ENCODE measurements at regions not wholly inside any gene's neighbourhood (a gene's known extent, or its start where the extent isn't known, plus 50 kb on each side); places are given as distances from the start of the nearest gene placed in this dataset.

DNA sequence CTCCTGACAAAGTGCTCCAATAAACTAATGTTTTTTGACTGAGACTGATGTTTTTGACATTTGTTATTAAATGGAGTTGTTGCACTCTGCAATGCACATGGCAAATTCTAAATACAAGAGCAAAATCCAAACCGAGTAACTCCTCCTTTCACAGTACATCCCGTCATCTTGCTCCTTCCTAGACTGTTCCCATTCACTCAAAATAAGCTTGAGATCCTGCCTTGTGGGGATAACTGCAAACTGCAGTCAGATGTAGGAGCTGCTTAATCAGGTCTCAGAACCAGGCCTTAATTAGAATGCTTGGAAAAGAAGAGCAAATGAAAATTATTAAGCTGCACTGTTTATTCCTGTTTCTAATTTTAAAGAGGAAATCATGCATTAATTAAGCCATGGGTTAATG lies 134.8 kb upstream of the SPRY2 start:
- H3K27ac ChIP-seq (ENCODE audit: low read depth, low read length): no peak overlapping the region
- H3K36me3 ChIP-seq (ENCODE audit: control insufficient read depth in 3 of 3, insufficient read depth in 3 of 3, low read length in 3 of 3): no peaks in the 10 kb centered on the region
- H3K9me3 ChIP-seq (ENCODE audit: control insufficient read depth in 3 of 3, low read length in 3 of 3): no peaks in the 10 kb centered on the region
- no peaks in the 10 kb centered on the region for H3K27me3 ChIP-seq (ENCODE audit: control insufficient read depth in 3 of 3, insufficient read depth in 3 of 3, low read length in 3 of 3)
- H3K9ac ChIP-seq (ENCODE audit: low read depth in 1 of 3, low read length in 3 of 3): no peak overlapping the region
- no peak overlapping the region for H3K4me3 ChIP-seq (ENCODE audit: low read length in 3 of 3)
- H3K4me1 ChIP-seq (ENCODE audit: control insufficient read depth in 3 of 3, insufficient read depth in 3 of 3, low read length in 3 of 3): peaks cover under 1 to 4% (median 3%) of the 10 kb centered on the region in 3 donors

DNA sequence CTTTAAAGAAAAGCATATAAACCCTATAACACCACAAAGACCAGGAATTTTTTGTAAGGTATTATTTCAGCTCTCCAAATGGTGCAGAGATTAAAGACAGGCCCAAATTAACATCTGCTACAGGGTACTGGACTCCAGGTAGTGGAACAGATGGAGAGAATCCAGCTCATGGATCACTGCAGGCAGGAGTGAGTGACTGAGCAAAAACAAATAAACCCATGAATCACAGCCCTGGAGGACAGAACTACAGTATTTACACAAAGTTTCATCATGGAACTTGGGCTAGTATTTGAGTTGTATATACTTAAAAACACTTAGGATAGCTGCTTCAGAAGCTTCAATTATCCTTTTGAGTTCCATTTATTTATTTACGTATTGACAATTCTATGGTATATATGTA lies 132.8 kb upstream of the SPRY2 start:
- Histone ChIP-seq H3K4me1 (ENCODE audit: control insufficient read depth in 3 of 3, insufficient read depth in 3 of 3, low read length in 3 of 3) (peaks cover 10 to 18% (median 15%) of the 10 kb centered on the region in 3 donors), H3K36me3 (ENCODE audit: control insufficient read depth in 3 of 3, insufficient read depth in 3 of 3, low read length in 3 of 3) (no peaks in the 10 kb centered on the region), H3K9ac (ENCODE audit: low read depth in 1 of 3, low read length in 3 of 3) (no peak overlapping the region), H3K9me3 (ENCODE audit: control insufficient read depth in 3 of 3, low read length in 3 of 3) (no peaks in the 10 kb centered on the region), H3K27me3 (ENCODE audit: control insufficient read depth in 3 of 3, insufficient read depth in 3 of 3, low read length in 3 of 3) (no peaks in the 10 kb centered on the region), H3K4me3 (ENCODE audit: low read length in 3 of 3) (no peak overlapping the region), H3K27ac (ENCODE audit: low read depth, low read length) (no peak overlapping the region)

DNA sequence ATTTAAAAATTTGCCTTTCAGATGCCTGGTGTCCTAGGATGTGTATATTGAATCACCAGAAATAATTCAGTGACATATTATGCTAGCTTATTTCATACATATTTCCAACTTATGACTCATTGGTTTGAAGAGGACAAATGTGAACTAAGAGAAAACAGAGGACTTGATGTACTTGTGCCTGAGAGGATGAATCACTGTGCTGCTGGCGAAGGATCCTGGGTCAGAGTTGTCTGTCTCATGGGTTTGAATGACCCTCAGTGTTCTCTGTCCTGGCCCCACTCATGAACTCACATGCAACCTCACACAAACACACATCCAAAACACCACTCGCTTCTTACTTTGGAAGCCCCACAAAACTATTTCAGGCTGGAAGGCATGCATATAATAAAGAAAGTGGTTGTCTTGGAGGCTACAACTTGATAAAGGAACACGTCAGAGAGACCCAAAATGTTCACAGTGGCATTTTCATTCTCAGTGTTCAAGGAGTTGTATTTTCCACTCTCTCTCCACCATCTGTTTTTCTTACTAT lies 129.0 kb upstream of the SPRY2 start:
- H3K9me3 ChIP-seq (ENCODE audit: control insufficient read depth in 3 of 3, low read length in 3 of 3): no peaks in the 10 kb centered on the region
- no peak overlapping the region for H3K9ac ChIP-seq (ENCODE audit: low read depth in 1 of 3, low read length in 3 of 3)

DNA sequence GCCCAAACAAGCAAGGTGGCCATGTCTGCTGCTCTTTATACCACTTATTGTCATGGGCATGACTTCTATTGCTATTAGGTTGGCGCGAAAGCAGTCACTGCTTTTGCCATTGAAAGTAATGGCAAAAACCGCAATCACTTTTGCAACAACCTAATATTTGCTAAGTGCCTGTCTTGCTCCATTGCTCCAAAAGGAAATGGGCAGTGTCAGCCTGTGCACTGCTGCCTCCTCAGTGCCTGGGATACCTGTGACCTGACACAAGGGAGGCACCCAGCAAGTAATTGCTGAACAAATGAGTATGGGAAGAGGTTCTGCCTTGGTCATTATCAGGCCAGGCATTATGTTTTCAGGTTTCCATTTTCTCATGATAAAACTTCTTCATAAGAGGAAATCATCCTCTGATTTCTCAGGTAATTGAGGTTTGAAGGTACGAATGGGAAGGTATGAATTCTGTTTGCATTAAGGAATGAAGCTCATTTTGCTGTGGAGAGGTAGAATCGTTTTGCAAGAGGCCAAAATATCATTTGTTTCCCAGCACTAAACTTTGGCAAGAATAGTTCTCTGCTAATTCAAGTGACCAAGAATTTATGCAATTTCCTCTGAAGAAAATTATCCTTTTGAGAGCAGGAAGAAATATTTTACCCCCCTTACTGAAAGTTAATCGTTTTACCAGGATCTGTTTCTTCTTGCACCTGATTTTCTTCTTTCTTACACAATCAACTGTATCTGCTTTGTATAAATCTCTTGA lies 128.4 kb upstream of the SPRY2 start:
- H3K4me3 ChIP-seq (ENCODE audit: low read length in 3 of 3): peak overlapping the region in 1 of 3 donors; percentile 34
- H3K9ac ChIP-seq (ENCODE audit: low read depth in 1 of 3, low read length in 3 of 3): no peak overlapping the region
- H3K9me3 ChIP-seq (ENCODE audit: control insufficient read depth in 3 of 3, low read length in 3 of 3): no peaks in the 10 kb centered on the region
- peaks cover 10 to 18% (median 15%) of the 10 kb centered on the region in 3 donors for H3K4me1 ChIP-seq (ENCODE audit: control insufficient read depth in 3 of 3, insufficient read depth in 3 of 3, low read length in 3 of 3)
- H3K36me3 ChIP-seq (ENCODE audit: control insufficient read depth in 3 of 3, insufficient read depth in 3 of 3, low read length in 3 of 3): no peaks in the 10 kb centered on the region
- H3K27me3 ChIP-seq (ENCODE audit: control insufficient read depth in 3 of 3, insufficient read depth in 3 of 3, low read length in 3 of 3): no peaks in the 10 kb centered on the region
- peak overlapping the region; percentile 72 for H3K27ac ChIP-seq (ENCODE audit: low read depth, low read length)

More for the DNA sequence above, 129.0 kb upstream of the SPRY2 start:
- Histone ChIP-seq H3K4me3 (ENCODE audit: low read length in 3 of 3) (peak overlapping the region in 1 of 3 donors; percentile 4), H3K4me1 (ENCODE audit: control insufficient read depth in 3 of 3, insufficient read depth in 3 of 3, low read length in 3 of 3) (peaks cover 10 to 18% (median 15%) of the 10 kb centered on the region in 3 donors), H3K27ac (ENCODE audit: low read depth, low read length) (peak overlapping the region; percentile 72), H3K27me3 (ENCODE audit: control insufficient read depth in 3 of 3, insufficient read depth in 3 of 3, low read length in 3 of 3) (no peaks in the 10 kb centered on the region), H3K36me3 (ENCODE audit: control insufficient read depth in 3 of 3, insufficient read depth in 3 of 3, low read length in 3 of 3) (no peaks in the 10 kb centered on the region)

DNA sequence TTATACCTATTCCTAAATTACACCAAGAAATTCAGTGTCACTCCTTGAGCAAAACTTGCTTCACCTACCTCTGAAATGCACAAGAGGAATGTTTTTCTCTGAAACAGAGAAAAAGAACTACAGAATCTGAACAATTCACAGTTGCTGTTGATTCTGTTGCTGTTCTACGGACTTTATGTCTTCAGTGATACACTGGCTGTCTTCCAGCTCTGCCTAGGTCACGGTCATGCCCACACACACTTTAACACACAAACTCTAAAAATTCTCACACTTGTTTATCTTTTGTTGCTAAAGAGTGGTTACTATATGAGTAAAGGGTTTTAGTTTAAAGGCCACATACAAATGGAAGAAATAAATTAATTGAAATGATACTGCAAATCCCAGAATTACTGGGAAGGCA lies 124.4 kb upstream of the SPRY2 start:
- H3K9me3 ChIP-seq (ENCODE audit: control insufficient read depth in 3 of 3, low read length in 3 of 3): no peaks in the 10 kb centered on the region
- H3K27ac ChIP-seq (ENCODE audit: low read depth, low read length): no peak overlapping the region
- H3K9ac ChIP-seq (ENCODE audit: low read depth in 1 of 3, low read length in 3 of 3): no peak overlapping the region
- no peaks in the 10 kb centered on the region for H3K36me3 ChIP-seq (ENCODE audit: control insufficient read depth in 3 of 3, insufficient read depth in 3 of 3, low read length in 3 of 3)
- H3K4me1 ChIP-seq (ENCODE audit: control insufficient read depth in 3 of 3, insufficient read depth in 3 of 3, low read length in 3 of 3): peaks cover 6 to 15% (median 14%) of the 10 kb centered on the region in 3 donors
- no peaks in the 10 kb centered on the region for H3K27me3 ChIP-seq (ENCODE audit: control insufficient read depth in 3 of 3, insufficient read depth in 3 of 3, low read length in 3 of 3)
- H3K4me3 ChIP-seq (ENCODE audit: low read length in 3 of 3): no peak overlapping the region

DNA sequence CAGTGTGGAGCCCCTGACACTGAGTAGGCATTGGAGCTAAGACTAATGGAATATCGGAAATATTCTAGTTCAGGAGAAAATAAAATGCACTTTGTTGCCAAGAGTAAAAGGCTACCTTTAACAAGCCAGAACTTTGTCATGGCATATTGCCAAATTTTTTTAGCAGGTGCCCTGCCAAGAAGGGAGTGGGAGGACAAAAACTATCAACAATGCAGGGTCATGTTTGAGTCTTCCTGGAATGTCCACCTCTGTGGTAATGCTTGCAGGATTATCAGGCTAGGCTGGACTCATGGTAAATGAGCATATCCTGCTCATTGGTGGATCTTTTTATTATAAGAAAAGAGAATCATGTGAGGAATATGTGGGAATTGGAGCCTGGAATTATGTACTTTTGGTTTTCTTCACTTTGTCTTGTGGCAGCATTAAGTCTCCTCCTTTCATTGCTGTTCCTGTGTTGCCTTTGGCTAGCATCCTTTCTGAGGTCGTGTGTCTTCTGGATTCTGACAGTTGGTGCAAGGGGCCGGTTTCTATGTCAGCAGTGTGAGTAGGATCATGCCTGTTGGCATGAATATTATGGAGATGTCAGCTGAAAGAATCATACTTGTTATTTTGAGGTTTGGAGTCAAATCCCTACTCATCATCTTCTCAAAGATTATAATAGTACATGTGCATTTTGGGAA lies 122.9 kb upstream of the SPRY2 start:
- no peaks in the 10 kb centered on the region for H3K9me3 ChIP-seq (ENCODE audit: control insufficient read depth in 3 of 3, low read length in 3 of 3)
- H3K27me3 ChIP-seq (ENCODE audit: control insufficient read depth in 3 of 3, insufficient read depth in 3 of 3, low read length in 3 of 3): no peaks in the 10 kb centered on the region
- peaks cover under 1 to 4% (median under 1%) of the 10 kb centered on the region in 3 donors for H3K4me1 ChIP-seq (ENCODE audit: control insufficient read depth in 3 of 3, insufficient read depth in 3 of 3, low read length in 3 of 3)
- H3K27ac ChIP-seq (ENCODE audit: low read depth, low read length): no peak overlapping the region
- no peak overlapping the region for H3K4me3 ChIP-seq (ENCODE audit: low read length in 3 of 3)
- no peak overlapping the region for H3K9ac ChIP-seq (ENCODE audit: low read depth in 1 of 3, low read length in 3 of 3)
- H3K36me3 ChIP-seq (ENCODE audit: control insufficient read depth in 3 of 3, insufficient read depth in 3 of 3, low read length in 3 of 3): no peaks in the 10 kb centered on the region

DNA sequence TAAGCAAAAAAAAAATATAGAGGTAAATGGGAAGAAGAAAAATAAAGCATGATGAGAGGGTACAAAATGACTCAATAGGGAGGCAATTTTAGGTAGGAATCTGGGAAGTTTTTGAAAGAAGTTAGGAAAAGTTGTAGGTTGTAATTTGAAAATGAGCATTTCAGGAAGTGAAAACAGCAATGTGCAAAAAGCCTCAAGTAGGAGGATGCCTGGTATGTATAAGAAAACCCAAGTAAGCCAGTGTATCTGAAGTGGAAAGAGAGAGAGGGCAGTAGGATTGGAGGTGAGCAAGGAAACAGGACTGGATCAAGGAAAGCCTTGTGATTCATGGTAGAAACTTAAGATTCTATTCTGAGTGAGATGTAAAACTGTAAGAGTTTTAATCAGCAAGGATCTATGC lies 121.6 kb upstream of the SPRY2 start:
- peaks cover 0 to 3% (median 0%) of the 10 kb centered on the region in 3 donors for H3K4me1 ChIP-seq (ENCODE audit: control insufficient read depth in 3 of 3, insufficient read depth in 3 of 3, low read length in 3 of 3)

DNA sequence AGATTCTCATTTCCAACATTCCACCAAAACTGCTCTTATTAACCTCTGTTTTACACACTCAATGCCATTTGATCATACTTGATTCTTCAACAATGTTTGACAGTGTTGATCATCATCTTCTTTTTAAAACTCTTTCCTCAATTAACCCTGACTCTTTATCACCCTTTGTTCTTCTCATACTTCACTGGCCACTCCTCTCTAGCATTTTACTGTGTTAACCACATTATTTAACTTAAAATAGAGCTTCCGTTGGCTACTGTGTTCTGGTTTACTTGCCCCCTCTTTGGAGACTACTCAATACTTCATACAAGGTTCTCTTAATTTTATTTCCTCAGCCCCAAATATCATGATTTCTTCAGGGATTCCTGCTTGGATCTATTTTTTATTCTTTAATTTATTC lies 121.1 kb upstream of the SPRY2 start:
- H3K9ac ChIP-seq (ENCODE audit: low read depth in 1 of 3, low read length in 3 of 3): no peak overlapping the region
- no peaks in the 10 kb centered on the region for H3K9me3 ChIP-seq (ENCODE audit: control insufficient read depth in 3 of 3, low read length in 3 of 3)
- no peak overlapping the region for H3K4me3 ChIP-seq (ENCODE audit: low read length in 3 of 3)
- no peaks in the 10 kb centered on the region for H3K36me3 ChIP-seq (ENCODE audit: control insufficient read depth in 3 of 3, insufficient read depth in 3 of 3, low read length in 3 of 3)
- peaks cover 0 to 3% (median 0%) of the 10 kb centered on the region in 3 donors for H3K4me1 ChIP-seq (ENCODE audit: control insufficient read depth in 3 of 3, insufficient read depth in 3 of 3, low read length in 3 of 3)
- H3K27ac ChIP-seq (ENCODE audit: low read depth, low read length): no peak overlapping the region
- no peaks in the 10 kb centered on the region for H3K27me3 ChIP-seq (ENCODE audit: control insufficient read depth in 3 of 3, insufficient read depth in 3 of 3, low read length in 3 of 3)

More for the DNA sequence above, 121.6 kb upstream of the SPRY2 start:
- Histone ChIP-seq H3K27ac (ENCODE audit: low read depth, low read length) (no peak overlapping the region), H3K9me3 (ENCODE audit: control insufficient read depth in 3 of 3, low read length in 3 of 3) (no peaks in the 10 kb centered on the region), H3K27me3 (ENCODE audit: control insufficient read depth in 3 of 3, insufficient read depth in 3 of 3, low read length in 3 of 3) (no peaks in the 10 kb centered on the region), H3K9ac (ENCODE audit: low read depth in 1 of 3, low read length in 3 of 3) (no peak overlapping the region), H3K36me3 (ENCODE audit: control insufficient read depth in 3 of 3, insufficient read depth in 3 of 3, low read length in 3 of 3) (no peaks in the 10 kb centered on the region), H3K4me3 (ENCODE audit: low read length in 3 of 3) (no peak overlapping the region)

DNA sequence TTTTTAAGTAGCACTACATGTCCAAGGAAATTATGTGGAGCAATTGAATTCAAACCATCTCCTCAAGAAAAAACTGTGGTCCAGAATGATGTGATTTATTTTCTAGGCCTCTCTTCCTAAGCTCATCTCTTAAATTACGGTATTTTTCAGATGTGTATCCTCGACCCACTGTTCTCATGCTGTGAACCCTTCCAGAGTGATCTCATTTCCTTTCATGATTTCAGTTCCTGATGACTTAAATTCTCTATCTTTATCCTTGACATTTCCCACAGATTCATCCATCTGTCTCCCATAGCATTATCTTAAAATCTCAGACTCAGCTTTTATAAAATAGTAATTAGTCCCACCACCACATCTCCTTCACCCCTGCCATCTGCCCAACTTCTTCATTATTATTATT lies 117.6 kb upstream of the SPRY2 start:
- no peak overlapping the region for H3K27ac ChIP-seq (ENCODE audit: low read depth, low read length)
- no peaks in the 10 kb centered on the region for H3K27me3 ChIP-seq (ENCODE audit: control insufficient read depth in 3 of 3, insufficient read depth in 3 of 3, low read length in 3 of 3)
- H3K4me3 ChIP-seq (ENCODE audit: low read length in 3 of 3): no peak overlapping the region

DNA sequence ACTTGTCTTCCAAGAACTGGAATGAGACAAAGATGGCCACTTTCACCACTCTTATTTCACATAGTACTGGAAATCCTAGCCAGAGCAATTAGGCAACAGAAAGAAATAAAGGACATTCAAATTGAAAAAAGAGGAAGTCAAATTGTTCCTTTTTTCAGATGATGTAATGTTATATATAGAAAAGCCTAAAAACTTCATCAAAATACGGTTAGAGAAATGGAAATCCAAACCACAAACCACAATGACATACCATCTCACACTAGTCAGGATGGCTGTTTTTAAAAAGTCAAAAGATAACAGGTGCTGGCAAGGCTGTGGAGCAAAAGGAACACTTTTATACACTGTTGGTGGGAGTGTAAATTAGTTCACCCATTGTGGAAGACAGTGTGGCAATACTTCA lies 113.3 kb upstream of the SPRY2 start:
- Histone ChIP-seq H3K27me3 (ENCODE audit: control insufficient read depth in 3 of 3, insufficient read depth in 3 of 3, low read length in 3 of 3) (no peaks in the 10 kb centered on the region), H3K9ac (ENCODE audit: low read depth in 1 of 3, low read length in 3 of 3) (no peak overlapping the region), H3K27ac (ENCODE audit: low read depth, low read length) (no peak overlapping the region)

More for the DNA sequence above, 117.6 kb upstream of the SPRY2 start:
- Histone ChIP-seq H3K9ac (ENCODE audit: low read depth in 1 of 3, low read length in 3 of 3) (no peak overlapping the region), H3K36me3 (ENCODE audit: control insufficient read depth in 3 of 3, insufficient read depth in 3 of 3, low read length in 3 of 3) (no peaks in the 10 kb centered on the region), H3K4me1 (ENCODE audit: control insufficient read depth in 3 of 3, insufficient read depth in 3 of 3, low read length in 3 of 3) (no peaks in the 10 kb centered on the region), H3K9me3 (ENCODE audit: control insufficient read depth in 3 of 3, low read length in 3 of 3) (no peaks in the 10 kb centered on the region)

More for the DNA sequence above, 113.3 kb upstream of the SPRY2 start:
- H3K9me3 ChIP-seq (ENCODE audit: control insufficient read depth in 3 of 3, low read length in 3 of 3): no peaks in the 10 kb centered on the region
- H3K36me3 ChIP-seq (ENCODE audit: control insufficient read depth in 3 of 3, insufficient read depth in 3 of 3, low read length in 3 of 3): no peaks in the 10 kb centered on the region
- peaks cover 0 to 7% (median 2%) of the 10 kb centered on the region in 3 donors for H3K4me1 ChIP-seq (ENCODE audit: control insufficient read depth in 3 of 3, insufficient read depth in 3 of 3, low read length in 3 of 3)
- H3K4me3 ChIP-seq (ENCODE audit: low read length in 3 of 3): no peak overlapping the region
